ENCODE measurements at regions not wholly inside any gene's neighbourhood (a gene's known extent, or its start where the extent isn't known, plus 50 kb on each side); places are given as distances from the start of the nearest gene placed in this dataset.

GRCh38 chr10:33073641-33074415 lies 115.8 kb upstream of the ITGB1 start:
- no peaks in the 10 kb centered on the region for H3K36me3 ChIP-seq (ENCODE audit: low read length)
- H3F3A ChIP-seq (ENCODE audit: insufficient read depth), result no peaks in the 10 kb centered on the region
- H3K27ac ChIP-seq (ENCODE audit: low read depth, low read length), result no peak overlapping the region

GRCh38 chr10:33071857-33072256 lies 113.8 kb upstream of the ITGB1 start:
- Histone ChIP-seq H3K9ac (ENCODE audit: low read length) (no peak overlapping the region), H3K36me3 (ENCODE audit: low read length) (no peaks in the 10 kb centered on the region), H4K20me1 (ENCODE audit: low read depth, low read length) (no peaks in the 10 kb centered on the region), H3K9me2 (replicated peaks; ENCODE audit: insufficient read depth, low read length) (no peaks in the 10 kb centered on the region), H3K79me2 (ENCODE audit: insufficient read depth, low read length) (no peaks in the 10 kb centered on the region), H2AFZ (ENCODE audit: low read depth, low read length, severe bottlenecking) (no peak overlapping the region), H3K27me3 (ENCODE audit: low read length) (no peaks in the 10 kb centered on the region), H3F3A (ENCODE audit: insufficient read depth) (no peaks in the 10 kb centered on the region), H3K4me2 (ENCODE audit: low read depth, low read length, poor library complexity, severe bottlenecking) (no peak overlapping the region), H3K27ac (ENCODE audit: low read depth, low read length) (no peak overlapping the region), H3K4me3 (ENCODE audit: insufficient read depth, low read length, poor library complexity, severe bottlenecking) (no peak overlapping the region), H3K9me3 (ENCODE audit: insufficient read depth, low read length) (no peaks in the 10 kb centered on the region)
- TF ChIP-seq EZH2phosphoT487 (conservative IDR thresholded peaks at IDR 0.05; ENCODE audit: low read length), result no peak
- TF ChIP-seq CTCF (IDR thresholded peaks at IDR 0.05; ENCODE audit: insufficient read depth, low read length, poor library complexity, severe bottlenecking), result no peak

More at GRCh38 chr10:33073641-33074415, 115.8 kb upstream of the ITGB1 start:
- Histone ChIP-seq H4K20me1 (ENCODE audit: low read depth, low read length) (no peaks in the 10 kb centered on the region), H3K79me2 (ENCODE audit: insufficient read depth, low read length) (no peaks in the 10 kb centered on the region), H3K9me2 (replicated peaks; ENCODE audit: insufficient read depth, low read length) (no peaks in the 10 kb centered on the region), H3K4me3 (ENCODE audit: insufficient read depth, low read length, poor library complexity, severe bottlenecking) (no peak overlapping the region), H3K4me2 (ENCODE audit: low read depth, low read length, poor library complexity, severe bottlenecking) (no peak overlapping the region), H3K9ac (ENCODE audit: low read length) (no peak overlapping the region), H3K27me3 (ENCODE audit: low read length) (no peaks in the 10 kb centered on the region), H2AFZ (ENCODE audit: low read depth, low read length, severe bottlenecking) (no peak overlapping the region), H3K9me3 (ENCODE audit: insufficient read depth, low read length) (no peaks in the 10 kb centered on the region)
- TF ChIP-seq EZH2phosphoT487 (conservative IDR thresholded peaks at IDR 0.05; ENCODE audit: low read length) (no peak), CTCF (IDR thresholded peaks at IDR 0.05; ENCODE audit: insufficient read depth, low read length, poor library complexity, severe bottlenecking) (no peak)

DNA sequence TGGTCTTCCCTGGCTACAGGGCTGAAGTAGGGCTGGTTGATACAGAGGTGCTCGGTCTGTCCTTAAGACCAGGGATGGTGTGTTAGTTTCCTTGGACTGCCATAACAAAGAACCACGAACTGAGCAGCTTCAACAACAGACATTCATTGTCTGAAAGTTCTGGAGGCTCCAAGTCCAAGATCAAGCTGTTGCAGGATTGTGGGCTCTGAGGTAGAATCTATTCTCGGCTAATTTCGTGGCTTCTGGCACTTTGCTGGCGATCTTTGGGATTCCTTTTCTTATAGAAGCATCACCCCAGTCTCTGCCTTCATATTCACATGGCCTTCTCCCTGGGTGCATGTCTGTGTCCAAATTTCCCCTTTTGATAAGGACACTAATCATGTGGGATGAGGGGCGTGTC lies 112.1 kb upstream of the ITGB1 start:
- no peaks in the 10 kb centered on the region for H3K36me3 ChIP-seq (ENCODE audit: low read length)
- no peak for TF ChIP-seq EZH2phosphoT487 (conservative IDR thresholded peaks at IDR 0.05; ENCODE audit: low read length)
- TF ChIP-seq CTCF (IDR thresholded peaks at IDR 0.05; ENCODE audit: insufficient read depth, low read length, poor library complexity, severe bottlenecking), result no peak
- H4K20me1 ChIP-seq (ENCODE audit: low read depth, low read length), result no peaks in the 10 kb centered on the region
- no peak overlapping the region for H3K4me2 ChIP-seq (ENCODE audit: low read depth, low read length, poor library complexity, severe bottlenecking)
- H3K9me3 ChIP-seq (ENCODE audit: insufficient read depth, low read length), result no peaks in the 10 kb centered on the region
- no peak overlapping the region for H3K4me3 ChIP-seq (ENCODE audit: insufficient read depth, low read length, poor library complexity, severe bottlenecking)
- H2AFZ ChIP-seq (ENCODE audit: low read depth, low read length, severe bottlenecking), result no peak overlapping the region
- no peaks in the 10 kb centered on the region for H3K27me3 ChIP-seq (ENCODE audit: low read length)
- H3K9ac ChIP-seq (ENCODE audit: low read length), result no peak overlapping the region
- no peaks in the 10 kb centered on the region for H3F3A ChIP-seq (ENCODE audit: insufficient read depth)
- H3K27ac ChIP-seq (ENCODE audit: low read depth, low read length), result no peak overlapping the region
- H3K9me2 ChIP-seq (replicated peaks; ENCODE audit: insufficient read depth, low read length), result no peaks in the 10 kb centered on the region
- H3K79me2 ChIP-seq (ENCODE audit: insufficient read depth, low read length), result no peaks in the 10 kb centered on the region

All from SU-DHL-6 (cell line).